Keratinocyte (primary cell): ENCODE measurements at regions not wholly inside any gene's neighbourhood (a gene's known extent, or its start where the extent isn't known, plus 50 kb on each side); places are given as distances from the start of the nearest gene placed in this dataset.

Source experiments
- EZH2 ChIP-seq: IDR thresholded peaks from one replicate; pipeline ENCODE4 v1.6.1; 2012; ENCODE audit warnings: inconsistent platforms, mild to moderate bottlenecking, low read length, moderate library complexity
- TF ChIP-seq, protein P1 (sequence below), 3 experiments: IDR thresholded peaks in 1 of 3; conservative IDR thresholded peaks in 1 of 3; optimal IDR thresholded peaks in 1 of 3; 2 replicates in 2 of 3; 3 replicates in 1 of 3; pipeline versions ENCODE3 to v1.5.1; 2011; ENCODE audit warnings: low read length in 3 of 3, mild to moderate bottlenecking in 3 of 3, moderate library complexity in 2 of 3, control low read depth in 1 of 3, inconsistent platforms in 1 of 3; ENCODE audit not compliant: insufficient read depth in 2 of 3; ENCODE audit errors: extremely low read depth in 1 of 3

DNA sequence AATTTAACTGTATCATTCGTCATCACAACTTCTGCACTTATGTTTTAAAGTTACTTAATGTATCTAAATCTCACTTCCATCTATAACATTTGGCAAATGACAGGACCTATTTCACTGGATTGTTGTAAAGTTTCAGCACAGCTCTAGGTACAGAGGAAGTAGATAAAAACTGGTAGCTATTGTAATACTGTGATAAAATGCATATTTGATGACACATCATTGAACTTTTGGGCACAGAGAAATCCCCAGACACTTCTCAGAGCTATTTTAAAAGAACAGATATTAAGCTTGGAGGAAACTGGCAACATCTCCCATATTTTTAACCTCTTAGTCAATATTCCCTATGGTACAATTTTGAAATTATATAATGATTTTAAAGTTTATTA, 138.7 kb downstream of the RFPL4B start:
- TF ChIP-seq, protein P1, sequence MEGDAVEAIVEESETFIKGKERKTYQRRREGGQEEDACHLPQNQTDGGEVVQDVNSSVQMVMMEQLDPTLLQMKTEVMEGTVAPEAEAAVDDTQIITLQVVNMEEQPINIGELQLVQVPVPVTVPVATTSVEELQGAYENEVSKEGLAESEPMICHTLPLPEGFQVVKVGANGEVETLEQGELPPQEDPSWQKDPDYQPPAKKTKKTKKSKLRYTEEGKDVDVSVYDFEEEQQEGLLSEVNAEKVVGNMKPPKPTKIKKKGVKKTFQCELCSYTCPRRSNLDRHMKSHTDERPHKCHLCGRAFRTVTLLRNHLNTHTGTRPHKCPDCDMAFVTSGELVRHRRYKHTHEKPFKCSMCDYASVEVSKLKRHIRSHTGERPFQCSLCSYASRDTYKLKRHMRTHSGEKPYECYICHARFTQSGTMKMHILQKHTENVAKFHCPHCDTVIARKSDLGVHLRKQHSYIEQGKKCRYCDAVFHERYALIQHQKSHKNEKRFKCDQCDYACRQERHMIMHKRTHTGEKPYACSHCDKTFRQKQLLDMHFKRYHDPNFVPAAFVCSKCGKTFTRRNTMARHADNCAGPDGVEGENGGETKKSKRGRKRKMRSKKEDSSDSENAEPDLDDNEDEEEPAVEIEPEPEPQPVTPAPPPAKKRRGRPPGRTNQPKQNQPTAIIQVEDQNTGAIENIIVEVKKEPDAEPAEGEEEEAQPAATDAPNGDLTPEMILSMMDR (optimal IDR thresholded peaks at IDR 0.05 in 1 of 3, IDR thresholded peaks at IDR 0.05 in 1 of 3, conservative IDR thresholded peaks at IDR 0.05 in 1 of 3; ENCODE audit: extremely low read depth in 1 of 3, insufficient read depth in 2 of 3, low read length in 3 of 3): no peak
- TF ChIP-seq EZH2: no peak
